HAP-1 (cell line): ENCODE measurements at regions not wholly inside any gene's neighbourhood (a gene's known extent, or its start where the extent isn't known, plus 50 kb on each side); places are given as distances from the start of the nearest gene placed in this dataset.

ENCODE experiments used
- DNase-seq, 2 experiments: peaks; one replicate each; pipeline ENCODE4 v3.0.0-alpha.2; 2016 to 2020; ENCODE audit warnings: low spot score in 2 of 2
- H3K27me3 ChIP-seq: fragments of 250-450 bp; sonication (Bioruptor Pico); 2 replicates; pipeline ENCODE4 v1.5.1; 2020; ENCODE audit warnings: low read depth, mild to moderate bottlenecking, moderate library complexity
- H3K36me3 ChIP-seq: fragments of 250-450 bp; sonication (Bioruptor Pico); replicated peaks from 2 replicates; pipeline ENCODE4 v1.5.1; 2020; ENCODE audit warnings: mild to moderate bottlenecking
- H3K4me1 ChIP-seq: fragments of 250-450 bp; sonication (Bioruptor Pico); 2 replicates; pipeline ENCODE4 v1.5.1; 2020; ENCODE audit warnings: mild to moderate bottlenecking
- H3K4me3 ChIP-seq: fragments of 250-450 bp; sonication (Bioruptor Pico); 2 replicates; pipeline ENCODE4 v1.5.1; 2020; ENCODE audit warnings: mild to moderate bottlenecking, moderate library complexity
- H3K9me3 ChIP-seq: fragments of 250-450 bp; sonication (Bioruptor Pico); 2 replicates; pipeline ENCODE4 v1.5.1; 2020; ENCODE audit warnings: mild to moderate bottlenecking, moderate library complexity
- in situ Hi-C: fragments of 300-500 bp; cut with MboI; formaldehyde crosslinking; loops from 3 replicates; pipeline ENCODE4 v1.14.3; 2020; ENCODE audit warnings: low sequenced_read_pairs, inconsistent platforms, mixed read lengths

GRCh38 chr12:116483959-116484750 lies 75.0 kb upstream of the MAP1LC3B2 start:
- in situ Hi-C loops: no loop called here
- no peak for DNase-seq
- H3K36me3 ChIP-seq: no peaks in the 10 kb centered on the region

GRCh38 chr12:116484807-116485206 lies 74.4 kb upstream of the MAP1LC3B2 start:
- in situ Hi-C loops: no loop called here
- Histone ChIP-seq H3K9me3 (no peaks in the 10 kb centered on the region), H3K27me3 (no peaks in the 10 kb centered on the region), H3K4me3 (no peak overlapping the region), H3K36me3 (no peaks in the 10 kb centered on the region), H3K4me1 (no peaks in the 10 kb centered on the region)
- DNase-seq: no peak

More at GRCh38 chr12:116483959-116484750, 75.0 kb upstream of the MAP1LC3B2 start:
- no peaks in the 10 kb centered on the region for H3K27me3 ChIP-seq
- no peaks in the 10 kb centered on the region for H3K4me1 ChIP-seq
- no peak overlapping the region for H3K4me3 ChIP-seq
- no peaks in the 10 kb centered on the region for H3K9me3 ChIP-seq

GRCh38 chr12:116489116-116489515 lies 70.1 kb upstream of the MAP1LC3B2 start:
- Histone ChIP-seq H3K27me3 (no peaks in the 10 kb centered on the region), H3K4me3 (no peak overlapping the region), H3K9me3 (no peaks in the 10 kb centered on the region), H3K4me1 (no peaks in the 10 kb centered on the region), H3K36me3 (no peaks in the 10 kb centered on the region)
- in situ Hi-C loops: no loop called here
- no peak for DNase-seq

- Histone ChIP-seq H3K27me3 (no peaks in the 10 kb centered on the region), H3K4me3 (no peak overlapping the region), H3K4me1 (no peaks in the 10 kb centered on the region), H3K9me3 (no peaks in the 10 kb centered on the region), H3K36me3 (no peaks in the 10 kb centered on the region)
- in situ Hi-C loops: no loop called here
- no peak for DNase-seq
These were observed 68.7 kb upstream of the MAP1LC3B2 start for GRCh38 chr12:116490471-116490870.

- H3K36me3 ChIP-seq: no peaks in the 10 kb centered on the region
- no peaks in the 10 kb centered on the region for H3K4me1 ChIP-seq
- no peak overlapping the region for H3K4me3 ChIP-seq
- H3K27me3 ChIP-seq: no peaks in the 10 kb centered on the region
- in situ Hi-C loops: no loop called here
- peak in 1 of 2 experiments; percentile 10 for DNase-seq
- H3K9me3 ChIP-seq: no peaks in the 10 kb centered on the region
These were observed 66.4 kb upstream of the MAP1LC3B2 start for GRCh38 chr12:116492703-116493324.

GRCh38 chr12:116495260-116495659 lies 63.9 kb upstream of the MAP1LC3B2 start:
- no peaks in the 10 kb centered on the region for H3K4me1 ChIP-seq
- in situ Hi-C loops: no loop called here

GRCh38 chr12:116497051-116497591 lies 62.1 kb upstream of the MAP1LC3B2 start:
- in situ Hi-C loops: no loop called here
- no peak overlapping the region for H3K4me3 ChIP-seq
- no peaks in the 10 kb centered on the region for H3K36me3 ChIP-seq
- no peaks in the 10 kb centered on the region; the same call in 1 of the 2 replicates for H3K4me1 ChIP-seq
- H3K27me3 ChIP-seq: no peaks in the 10 kb centered on the region
- no peak for DNase-seq
- no peaks in the 10 kb centered on the region for H3K9me3 ChIP-seq

More at GRCh38 chr12:116495260-116495659, 63.9 kb upstream of the MAP1LC3B2 start:
- DNase-seq: no peak
- no peaks in the 10 kb centered on the region for H3K27me3 ChIP-seq
- H3K4me3 ChIP-seq: no peak overlapping the region
- H3K9me3 ChIP-seq: no peaks in the 10 kb centered on the region
- no peaks in the 10 kb centered on the region for H3K36me3 ChIP-seq

GRCh38 chr12:116498471-116498870 lies 60.7 kb upstream of the MAP1LC3B2 start:
- Histone ChIP-seq H3K27me3 (no peaks in the 10 kb centered on the region), H3K4me3 (no peak overlapping the region), H3K9me3 (no peaks in the 10 kb centered on the region), H3K36me3 (no peaks in the 10 kb centered on the region), H3K4me1 (no peaks in the 10 kb centered on the region; the same call in 1 of the 2 replicates)
- in situ Hi-C loops: no loop called here
- no peak for DNase-seq

GRCh38 chr12:116502141-116502725 lies 56.9 kb upstream of the MAP1LC3B2 start:
- in situ Hi-C loops: no loop called here
- H3K4me1 ChIP-seq: peaks cover 5% of the 10 kb centered on the region
- H3K27me3 ChIP-seq: no peaks in the 10 kb centered on the region
- no peak overlapping the region for H3K4me3 ChIP-seq
- no peaks in the 10 kb centered on the region for H3K36me3 ChIP-seq
- H3K9me3 ChIP-seq: no peaks in the 10 kb centered on the region
- DNase-seq: no peak

GRCh38 chr12:116502989-116503496 lies 56.1 kb upstream of the MAP1LC3B2 start:
- no peak for DNase-seq
- Histone ChIP-seq H3K36me3 (no peaks in the 10 kb centered on the region), H3K27me3 (no peaks in the 10 kb centered on the region), H3K9me3 (no peaks in the 10 kb centered on the region), H3K4me1 (peaks cover 10% of the 10 kb centered on the region), H3K4me3 (no peak overlapping the region)
- in situ Hi-C loops: no loop called here

- in situ Hi-C loops: no loop called here
- DNase-seq: no peak
- peaks cover 14% of the 10 kb centered on the region for H3K4me1 ChIP-seq
- H3K9me3 ChIP-seq: no peaks in the 10 kb centered on the region
- H3K36me3 ChIP-seq: no peaks in the 10 kb centered on the region
- no peaks in the 10 kb centered on the region for H3K27me3 ChIP-seq
- H3K4me3 ChIP-seq: no peak overlapping the region
These were observed 54.7 kb upstream of the MAP1LC3B2 start for GRCh38 chr12:116504438-116504837.

GRCh38 chr12:116506697-116507064 lies 52.5 kb upstream of the MAP1LC3B2 start:
- Histone ChIP-seq H3K27me3 (no peaks in the 10 kb centered on the region), H3K4me3 (no peak overlapping the region), H3K9me3 (no peaks in the 10 kb centered on the region), H3K4me1 (peaks cover 14% of the 10 kb centered on the region), H3K36me3 (no peaks in the 10 kb centered on the region)
- no peak for DNase-seq
- in situ Hi-C loops: no loop called here

GRCh38 chr12:116508145-116509121 lies 50.7 kb upstream of the MAP1LC3B2 start:
- peak; percentile 46 to 87 for DNase-seq
- in situ Hi-C loops: no loop called here

More at GRCh38 chr12:116508145-116509121, 50.7 kb upstream of the MAP1LC3B2 start:
- Histone ChIP-seq H3K4me1 (peaks cover 14% of the 10 kb centered on the region), H3K4me3 (peak overlapping the region; percentile 28), H3K27me3 (no peaks in the 10 kb centered on the region), H3K9me3 (no peaks in the 10 kb centered on the region), H3K36me3 (no peaks in the 10 kb centered on the region)
